Stimulated activated CD4-positive, alpha-beta T cell treated with anti-CD3 and anti-CD28 coated beads, Interleukin-4, amount 100 ng/mL, for 1 hour (primary cell): ENCODE measurements at regions not wholly inside any gene's neighbourhood (a gene's known extent, or its start where the extent isn't known, plus 50 kb on each side); places are given as distances from the start of the nearest gene placed in this dataset.
"Not testable (repeated sequence)": the region's sequence is repeated elsewhere in the genome, so short reads cannot be mapped to it uniquely, and the experiment has no call there.

Experiments used
- DNase-seq: peaks from one replicate; pipeline ENCODE4 v3.0.0-alpha.2; 2020

DNA sequence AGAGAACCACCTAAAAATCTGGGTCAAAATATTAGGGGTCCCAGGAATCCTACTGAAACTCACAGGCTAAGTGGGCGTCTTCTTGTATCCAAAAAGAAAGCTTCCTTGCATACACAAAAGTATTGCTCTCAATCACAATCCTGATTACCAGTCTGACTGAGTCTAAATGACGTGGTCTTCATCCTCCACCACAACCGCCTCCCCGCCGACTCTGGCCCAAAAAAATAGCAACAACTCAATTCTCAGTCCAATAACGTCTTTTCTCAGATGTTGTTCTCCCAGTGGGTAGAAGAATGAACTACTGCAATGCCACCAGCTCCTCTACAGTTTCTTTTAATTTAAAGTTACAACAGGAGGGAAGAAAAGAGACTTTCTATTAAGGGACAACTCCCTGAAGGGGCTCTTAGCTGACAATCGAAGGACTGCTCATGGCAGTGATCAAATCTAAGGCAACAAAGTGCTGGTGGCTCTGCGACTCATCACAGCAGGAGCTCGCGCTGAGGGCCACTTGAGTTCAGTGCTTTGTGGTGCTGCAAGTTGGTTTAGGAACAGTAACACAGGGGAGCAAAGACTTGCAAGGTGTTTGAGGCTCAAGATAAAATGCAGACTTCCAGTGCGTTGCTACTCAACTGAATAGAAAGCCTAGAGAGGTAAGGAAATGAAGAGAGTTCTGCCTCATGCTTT lies 394.1 kb downstream of the BCAT1 start:
- DNase-seq, result no peak

DNA sequence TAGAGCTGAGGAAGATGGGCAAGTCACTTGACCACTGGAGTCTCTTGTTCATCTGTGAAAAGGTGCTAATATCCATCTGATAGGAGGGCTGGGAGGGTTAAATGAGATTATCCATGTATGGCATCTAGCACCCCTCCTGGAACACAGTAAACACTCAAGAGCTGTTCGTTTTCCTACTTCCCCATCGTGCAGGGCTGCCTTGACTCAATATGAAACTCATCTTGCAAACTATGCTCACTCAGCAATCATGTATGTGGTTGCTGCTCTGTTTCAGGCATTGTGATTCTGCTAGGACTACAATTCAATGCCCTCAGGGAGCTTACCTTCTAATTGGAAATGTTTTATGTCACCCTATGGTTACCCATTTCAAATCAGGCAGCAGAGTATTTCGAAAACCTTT lies 395.6 kb downstream of the BCAT1 start:
- DNase-seq, result no peak

DNA sequence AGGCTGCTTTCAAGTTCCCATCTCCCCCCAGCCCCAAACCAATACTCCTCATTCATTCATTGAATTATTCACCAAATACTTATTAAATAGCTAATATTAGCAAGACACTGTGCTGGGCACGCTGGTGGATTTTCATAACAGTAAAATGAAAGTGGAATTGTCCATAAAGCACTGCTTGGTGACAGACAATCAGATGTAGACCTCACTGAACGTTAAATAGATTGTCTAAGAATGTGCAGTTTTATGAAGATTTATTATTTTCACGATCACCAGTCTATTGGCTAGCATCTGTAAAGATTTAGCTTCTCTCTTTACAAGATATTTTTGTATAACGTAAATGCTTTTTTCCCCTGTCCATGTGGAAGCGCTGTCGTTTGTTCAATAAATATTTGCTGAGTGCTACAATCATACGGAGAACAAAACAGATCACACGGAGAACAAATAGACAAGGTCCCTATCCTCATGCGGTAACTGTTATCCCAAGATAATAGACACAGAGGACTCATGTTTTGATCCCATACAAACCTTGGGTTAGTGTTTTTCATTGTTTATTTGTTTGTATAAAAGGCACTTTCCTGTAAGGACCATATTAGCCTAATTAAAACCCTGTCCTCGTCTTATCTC lies 397.6 kb downstream of the BCAT1 start:
- no peak for DNase-seq

DNA sequence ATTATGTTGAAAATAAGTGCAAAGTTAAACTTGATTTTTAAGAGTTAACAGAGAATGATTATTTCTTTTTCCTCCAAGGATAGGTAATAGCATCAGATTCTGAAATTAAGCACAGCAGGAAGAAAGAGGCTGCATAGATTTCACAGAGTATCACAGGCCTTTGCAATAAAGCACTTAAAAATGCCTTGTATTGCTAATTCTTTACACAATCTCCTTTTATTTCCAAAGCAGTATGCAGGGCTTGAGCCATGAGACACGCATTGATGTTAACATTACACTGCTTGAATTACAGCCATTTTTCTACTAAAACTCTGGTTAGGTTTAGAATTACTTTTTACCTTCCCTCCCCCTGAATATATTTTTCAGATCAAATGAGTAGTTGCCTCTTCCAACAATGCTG lies 398.3 kb downstream of the BCAT1 start:
- no peak for DNase-seq

DNA sequence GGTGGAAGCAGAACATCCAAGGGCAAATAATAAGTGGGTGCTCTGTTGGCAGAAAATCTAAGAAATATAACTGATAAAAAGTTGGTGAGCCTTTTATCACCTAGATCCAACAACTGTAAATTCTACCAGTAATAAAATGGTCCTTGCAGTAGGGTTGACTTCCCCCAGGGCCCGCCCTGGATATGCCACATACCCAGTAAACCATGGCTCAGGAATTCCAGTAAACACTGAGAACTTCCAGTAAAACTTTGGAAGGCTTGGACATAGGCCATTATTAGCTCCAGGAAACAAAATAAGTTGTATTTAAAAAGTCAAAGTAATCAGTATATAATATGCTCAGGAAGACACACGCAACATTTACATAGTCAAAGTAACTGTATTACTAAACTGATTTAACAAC lies 402.2 kb downstream of the BCAT1 start:
- no peak for DNase-seq

DNA sequence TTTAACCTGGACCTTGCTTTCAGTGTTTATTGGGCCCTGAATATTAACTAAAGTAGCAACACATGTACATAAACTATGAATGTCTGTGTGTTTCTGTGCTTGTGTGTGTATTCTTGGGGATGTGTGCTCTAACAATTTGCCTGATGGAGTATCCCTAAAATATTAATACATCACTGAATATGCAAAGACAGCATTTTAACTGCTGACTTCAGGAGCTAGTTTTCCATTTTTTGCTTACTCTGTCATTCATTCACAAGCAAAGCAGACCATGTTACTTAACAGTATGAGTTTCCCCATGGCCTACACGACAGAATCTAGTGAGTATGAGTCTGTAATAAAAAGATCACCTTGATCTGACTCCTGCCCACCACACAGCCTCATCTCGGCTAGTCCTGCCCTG lies 402.8 kb downstream of the BCAT1 start:
- no peak for DNase-seq

DNA sequence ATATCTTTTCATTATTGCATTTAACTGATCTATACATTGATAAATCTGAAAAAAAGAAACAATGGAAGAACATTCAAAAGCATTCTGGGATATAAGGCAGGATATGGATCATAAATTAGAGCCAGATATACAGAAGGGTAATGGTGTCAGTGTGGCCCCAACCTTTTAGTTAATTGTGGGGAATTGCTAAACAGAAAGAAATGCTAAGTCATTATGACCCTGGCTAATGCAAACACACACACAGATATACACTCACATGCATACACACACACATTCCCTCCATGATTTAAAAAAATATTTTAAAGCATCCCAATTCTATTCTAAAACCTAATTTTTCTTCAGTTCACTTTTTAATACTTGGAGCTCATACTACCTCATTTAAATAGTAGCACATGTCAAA lies 404.5 kb downstream of the BCAT1 start:
- no peak for DNase-seq

DNA sequence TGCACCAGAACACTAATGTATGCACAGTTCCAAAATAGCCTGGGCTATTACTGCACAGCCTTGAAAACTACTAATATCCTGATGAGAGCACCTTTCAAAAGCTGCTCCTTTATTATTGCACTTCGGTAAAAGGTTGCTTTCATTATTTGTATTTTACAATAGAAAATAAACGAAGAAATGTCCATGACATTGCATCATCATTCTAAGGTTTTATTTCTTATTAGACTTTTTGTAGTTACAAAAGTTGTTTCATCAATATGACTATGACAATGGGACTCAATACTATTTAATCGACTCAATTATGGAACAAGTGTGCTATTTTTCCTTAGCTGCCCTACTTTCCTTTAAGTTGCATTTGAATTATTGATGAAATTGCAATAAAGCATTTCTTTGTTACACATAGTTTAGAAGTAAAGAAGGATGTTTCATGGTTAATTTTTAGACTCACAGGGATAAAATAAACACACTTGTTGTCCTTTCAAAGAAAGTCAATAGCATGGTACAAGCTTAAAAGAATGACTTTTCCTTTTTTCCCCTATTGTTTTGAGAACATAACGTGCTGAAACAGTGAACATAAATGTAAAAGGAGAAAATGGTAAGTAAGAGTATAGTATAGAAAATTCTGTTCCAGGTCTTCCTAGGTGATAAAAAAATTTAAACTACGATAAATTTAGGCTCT lies 407.6 kb downstream of the BCAT1 start:
- no peak for DNase-seq

DNA sequence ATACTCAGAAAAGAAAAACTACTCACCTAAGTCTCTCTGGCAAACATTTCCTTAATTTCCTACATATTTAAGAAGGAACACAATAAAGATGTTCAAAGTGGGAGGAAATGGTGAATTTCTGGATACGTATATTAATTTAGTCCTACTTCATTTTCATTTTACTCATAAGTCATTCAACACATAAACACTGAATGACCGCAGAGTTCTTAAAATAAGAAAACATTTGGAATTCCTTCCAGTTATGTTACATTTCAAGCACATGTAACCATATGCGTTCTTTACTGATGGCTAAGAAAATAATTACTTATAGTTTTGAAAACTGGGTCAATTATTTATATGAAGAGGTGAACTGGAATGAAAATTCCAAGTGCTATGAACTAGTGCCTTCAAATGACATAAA lies 409.3 kb downstream of the BCAT1 start:
- DNase-seq, result no peak

DNA sequence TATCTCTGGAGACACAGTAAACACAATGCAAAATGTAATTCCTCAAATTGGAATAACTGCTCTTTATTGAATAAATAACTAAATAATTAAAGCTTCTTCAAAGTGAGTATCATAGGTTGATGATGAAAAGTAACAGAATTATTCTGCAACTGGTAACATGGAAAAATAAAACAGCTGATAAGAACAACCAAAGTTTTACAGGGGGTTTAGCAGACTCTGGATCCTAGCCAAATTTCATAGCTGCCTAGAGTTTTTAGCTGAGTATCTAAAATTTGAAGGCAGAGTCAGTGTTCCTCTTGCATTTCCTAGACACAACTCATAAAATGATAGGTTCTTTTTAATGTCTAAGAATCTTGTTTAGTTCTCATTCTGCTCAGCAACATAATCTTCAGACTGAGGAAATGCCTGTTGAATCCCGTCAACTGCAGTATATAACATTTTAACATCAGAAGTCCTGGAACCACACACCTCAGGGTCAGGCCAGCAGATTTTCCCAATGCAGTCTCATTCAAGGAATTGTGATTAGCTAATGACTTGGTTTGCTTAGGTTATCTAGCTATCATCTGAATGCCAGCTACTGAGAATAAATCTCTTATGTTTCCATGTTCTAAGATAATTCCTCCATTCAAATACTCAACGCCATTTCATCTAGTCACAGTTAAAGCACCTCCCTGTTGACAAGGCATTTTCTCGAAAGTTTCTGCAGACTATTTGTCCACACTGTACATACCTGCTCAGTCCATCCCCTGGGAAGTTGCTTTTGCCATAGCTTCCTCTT lies 411.6 kb downstream of the BCAT1 start:
- DNase-seq, result no peak

DNA sequence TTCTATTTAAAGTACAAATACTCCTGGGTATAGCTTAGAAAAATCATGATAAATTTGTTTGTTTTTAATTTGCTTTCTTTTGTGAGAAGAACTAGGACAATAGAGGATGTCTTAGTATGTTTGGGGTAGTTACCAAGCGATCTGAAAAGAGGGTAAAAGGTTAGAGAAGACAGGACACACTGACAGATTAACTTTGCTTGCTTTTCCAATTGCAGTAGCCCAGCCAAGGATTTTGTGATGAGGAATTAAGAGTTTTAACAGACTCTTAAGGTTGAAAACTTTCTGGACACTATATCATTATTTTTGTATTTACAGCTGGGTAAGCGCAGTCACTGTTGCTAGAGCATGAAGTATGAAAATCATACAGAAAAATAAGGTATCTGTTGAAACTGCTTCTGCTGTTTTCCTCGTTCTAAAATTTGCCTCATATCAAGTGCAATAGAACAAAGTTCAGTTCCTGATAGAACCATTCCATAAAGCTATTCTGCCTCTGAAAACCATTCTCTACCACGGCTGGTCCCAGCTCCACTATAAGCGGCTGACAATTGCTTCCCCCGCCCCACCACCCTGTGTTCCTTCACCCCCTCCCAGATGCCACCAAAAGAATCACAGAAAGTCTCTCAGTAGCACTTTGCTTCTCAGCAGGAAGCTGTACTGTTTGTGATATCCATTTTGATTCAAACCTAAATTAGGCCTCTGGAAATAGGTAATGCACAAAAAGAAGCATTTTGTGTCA lies 413.4 kb downstream of the BCAT1 start:
- no peak for DNase-seq

DNA sequence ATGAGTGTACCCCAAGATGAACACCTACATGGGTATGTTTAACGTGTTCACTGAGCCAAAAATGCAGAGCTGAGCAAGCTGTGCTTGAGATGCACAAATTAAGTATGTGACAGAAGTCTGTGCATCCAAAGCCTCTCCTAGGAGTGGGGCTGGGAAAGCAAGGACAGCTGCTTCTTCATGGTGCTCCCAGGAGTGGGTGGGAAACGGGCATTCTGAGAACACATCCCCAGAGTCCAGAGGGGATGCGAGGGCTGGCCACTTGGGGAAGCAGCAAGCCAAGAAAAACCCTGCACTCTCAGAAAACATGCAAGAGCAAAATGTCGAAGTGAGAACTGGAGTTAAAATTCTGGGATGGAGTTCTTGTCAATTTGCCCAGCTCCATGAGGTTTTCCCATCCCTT lies 414.3 kb downstream of the BCAT1 start:
- DNase-seq, result no peak

DNA sequence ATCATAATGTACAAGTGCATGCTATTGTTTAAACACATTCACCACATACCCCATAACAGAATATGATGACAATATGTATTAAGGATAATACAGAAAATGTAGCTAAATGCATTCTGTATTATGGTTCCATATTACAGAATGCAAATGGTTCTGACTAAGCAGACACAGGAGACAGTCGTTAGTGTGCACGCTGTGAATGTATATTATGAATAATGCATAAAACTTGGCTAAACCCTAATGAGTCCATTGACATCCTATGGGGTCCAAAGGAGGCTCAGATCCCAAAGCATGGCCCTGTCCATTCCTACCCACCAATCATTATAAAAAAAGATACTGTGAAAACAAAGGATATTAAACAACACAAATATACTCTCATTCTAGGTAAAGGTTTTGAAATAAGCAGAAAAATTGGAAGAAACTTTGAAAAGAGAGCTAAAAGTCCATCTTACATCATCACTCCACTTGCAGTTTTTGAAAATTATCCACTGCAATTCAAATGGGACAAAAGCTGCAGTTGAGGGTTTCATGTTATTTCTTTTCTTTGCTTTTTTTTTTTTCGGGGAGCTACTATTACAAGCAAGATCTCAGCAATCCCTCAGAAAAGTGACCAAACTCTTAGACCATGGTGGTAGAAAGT lies 415.1 kb downstream of the BCAT1 start:
- no peak for DNase-seq

DNA sequence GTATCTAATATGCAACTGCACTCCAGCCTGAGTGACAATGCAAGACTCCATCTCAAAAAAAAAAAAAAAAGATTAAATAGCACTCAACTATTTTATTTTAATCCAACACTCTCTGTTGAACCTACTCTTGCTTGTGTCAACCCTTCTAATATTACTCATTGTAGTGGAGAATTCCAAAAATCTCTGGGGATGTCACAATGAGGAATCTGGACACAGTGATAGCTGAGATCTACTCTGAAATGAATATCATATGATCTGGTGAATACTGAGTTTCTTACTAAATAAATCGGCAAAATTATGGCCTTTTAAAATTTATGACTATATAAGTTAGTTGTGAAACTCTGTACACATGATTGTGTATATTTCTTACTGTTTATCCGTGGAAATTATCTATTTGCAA lies 418.2 kb downstream of the BCAT1 start:
- no peak for DNase-seq

DNA sequence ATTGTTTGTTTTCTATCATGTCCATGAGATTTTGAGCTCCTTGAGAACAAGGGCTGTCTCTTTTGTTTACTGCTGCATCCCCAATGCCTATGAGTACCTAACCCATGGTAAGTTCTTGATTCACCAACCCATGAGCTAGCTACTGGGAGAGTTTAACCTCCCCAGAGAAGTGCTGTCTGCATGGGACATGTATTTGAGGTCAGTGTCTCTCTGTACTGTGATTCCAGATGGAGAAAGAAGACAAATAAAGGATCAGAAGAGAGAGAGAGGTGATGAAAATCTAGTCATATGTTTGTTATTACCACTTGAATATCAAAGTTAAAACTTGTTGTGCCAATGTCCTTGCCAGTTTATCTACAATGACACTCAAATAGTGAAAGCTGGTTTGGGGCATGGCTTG lies 421.8 kb downstream of the BCAT1 start:
- DNase-seq, result no peak

DNA sequence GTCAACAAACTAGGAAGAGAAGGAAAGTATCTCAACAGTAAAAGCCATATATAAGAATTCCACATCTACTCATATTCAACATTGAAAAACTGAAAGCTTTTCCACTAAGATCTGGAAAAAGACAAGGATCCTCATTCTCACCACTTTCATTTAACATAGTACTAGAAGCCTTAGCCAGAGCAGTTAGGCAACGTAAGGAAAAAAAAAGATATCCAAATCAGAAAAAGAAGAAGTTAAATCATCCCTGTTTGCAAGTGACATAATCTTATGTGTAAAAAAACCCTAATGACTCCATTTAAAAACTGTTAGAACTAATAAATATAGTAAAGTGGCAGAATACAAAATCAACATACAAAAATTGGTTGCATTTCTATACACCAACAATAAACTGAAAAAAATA lies 426.2 kb downstream of the BCAT1 start:
- DNase-seq, result no peak

DNA sequence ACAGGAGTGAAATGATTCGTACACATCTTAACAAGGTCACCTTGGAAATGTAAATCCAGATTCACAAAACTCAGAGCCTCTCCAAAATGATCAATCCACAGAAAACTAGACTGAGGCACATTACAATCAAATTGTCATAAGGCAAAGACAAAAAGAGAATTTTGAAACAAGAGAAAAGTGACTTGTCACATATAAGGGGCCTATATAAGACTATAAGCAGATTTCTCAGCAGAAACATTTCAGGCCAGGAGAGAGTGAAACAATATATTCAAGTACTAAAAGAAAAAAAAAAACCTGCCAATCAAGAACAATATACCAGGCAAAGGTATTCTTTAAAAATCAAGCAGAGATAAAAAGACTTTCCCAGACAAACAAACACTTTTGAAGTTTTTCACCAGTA lies 429.1 kb downstream of the BCAT1 start:
- DNase-seq, result no peak

DNA sequence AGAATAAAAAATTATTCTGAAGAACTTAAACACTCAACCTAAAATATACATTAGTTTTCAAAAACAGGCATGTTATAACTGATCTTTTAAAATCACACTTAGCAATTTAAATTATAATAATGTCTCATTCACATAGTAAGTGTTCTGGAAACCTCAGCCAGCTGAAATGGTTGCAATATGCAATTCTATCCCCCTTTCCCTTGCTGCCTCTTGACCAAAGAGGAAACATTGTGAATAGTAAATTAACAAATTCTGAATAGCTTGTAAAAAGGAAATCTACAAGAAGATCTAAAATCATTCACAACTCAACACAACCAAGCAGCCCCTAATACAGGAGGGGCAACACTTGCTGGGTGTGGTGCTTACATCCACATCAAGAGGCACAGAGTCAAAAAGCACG lies 431.9 kb downstream of the BCAT1 start:
- no peak for DNase-seq

DNA sequence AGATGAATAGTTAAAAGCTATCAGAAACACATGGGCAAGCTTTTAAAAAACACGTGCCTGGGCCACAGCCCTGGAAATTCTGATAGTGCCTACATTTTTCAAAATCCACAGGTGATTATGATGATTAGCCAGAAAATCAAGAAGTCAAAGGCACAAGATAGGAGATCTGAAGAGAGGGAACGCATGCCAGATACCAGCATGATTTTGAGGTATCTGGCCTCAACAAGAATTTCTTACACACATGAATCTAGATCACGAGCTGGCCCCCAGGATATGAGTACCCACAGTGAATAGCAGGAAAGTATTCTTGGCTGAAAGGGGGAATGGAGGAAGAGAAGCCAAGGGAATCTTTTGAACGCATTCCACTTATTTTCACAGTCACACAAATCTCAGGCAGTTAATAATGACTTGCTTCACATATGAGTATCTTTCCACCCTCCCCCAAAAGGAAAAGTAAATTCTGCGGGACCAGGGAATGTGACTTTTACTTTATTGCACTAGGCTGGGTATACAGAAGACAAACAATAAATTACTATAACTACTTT lies 438.2 kb downstream of the BCAT1 start:
- no peak for DNase-seq

DNA sequence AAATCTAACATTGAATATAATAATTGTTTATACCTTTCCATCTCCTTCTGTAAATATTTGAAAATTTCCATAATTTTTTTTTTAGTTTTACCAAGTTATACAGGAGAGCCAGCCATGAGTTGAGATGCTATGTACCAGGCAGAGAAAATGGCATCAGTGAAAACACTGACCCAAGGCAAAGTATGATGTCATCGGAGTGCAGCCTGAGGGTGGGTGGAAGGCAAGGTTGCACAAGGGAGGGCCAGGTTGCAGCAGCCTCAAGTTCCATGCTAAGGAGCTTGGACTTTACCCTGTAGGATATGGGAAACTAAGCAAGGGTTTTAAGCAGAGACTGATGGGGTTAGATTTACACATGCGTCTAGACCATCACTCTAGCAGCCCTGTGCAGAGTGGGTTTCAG lies 441.1 kb downstream of the BCAT1 start:
- no peak for DNase-seq

DNA sequence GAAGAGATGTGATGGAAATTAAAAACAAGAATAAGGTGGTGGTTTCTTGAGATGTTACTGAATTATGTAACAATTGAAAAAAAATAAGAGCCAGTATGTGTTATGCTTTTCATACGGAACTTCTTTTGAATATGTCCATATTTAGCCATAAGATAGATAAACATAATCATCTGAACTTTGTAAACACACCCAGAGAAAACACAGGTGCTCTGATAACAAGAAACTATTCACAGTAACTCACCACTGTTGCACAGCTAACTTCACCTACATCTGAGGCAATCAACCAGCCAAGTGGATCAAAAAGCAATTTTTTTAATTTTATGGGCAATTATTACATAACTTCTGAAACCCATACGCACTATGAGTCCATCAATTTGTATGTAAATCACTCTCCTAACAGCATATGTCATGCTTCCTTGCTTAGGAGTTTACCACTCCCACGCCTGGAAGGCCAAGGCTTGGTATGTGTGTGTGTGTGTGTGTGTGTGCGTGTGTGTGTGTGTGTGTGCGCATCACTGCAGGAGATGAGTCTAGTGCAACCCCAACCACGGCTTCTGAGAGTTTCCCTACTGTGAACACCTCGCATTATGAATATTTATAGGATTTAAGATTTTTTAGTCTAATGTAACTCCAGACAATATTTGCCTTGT lies 443.4 kb downstream of the BCAT1 start:
- no peak for DNase-seq

DNA sequence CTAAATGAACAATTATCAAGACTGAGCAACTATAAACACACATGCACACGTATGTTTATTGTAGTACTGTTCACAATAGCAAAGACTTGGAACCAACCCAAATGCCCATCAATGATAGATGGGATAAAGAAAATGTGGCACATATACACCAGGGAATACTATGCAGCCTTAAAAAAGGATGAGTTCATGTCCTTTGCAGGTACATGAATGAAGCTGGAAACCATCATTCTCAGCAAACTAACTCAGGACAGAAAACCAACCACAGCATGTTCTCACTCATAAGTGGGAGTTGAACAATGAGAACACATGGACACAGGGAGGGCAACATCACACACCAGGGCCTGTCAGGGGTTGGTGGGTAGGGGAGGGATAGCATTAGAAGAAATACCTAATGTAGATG lies 445.4 kb downstream of the BCAT1 start:
- not testable (repeated sequence) for DNase-seq
